ENCODE measurements at regions not wholly inside any gene's neighbourhood (a gene's known extent, or its start where the extent isn't known, plus 50 kb on each side); places are given as distances from the start of the nearest gene placed in this dataset.

DNA sequence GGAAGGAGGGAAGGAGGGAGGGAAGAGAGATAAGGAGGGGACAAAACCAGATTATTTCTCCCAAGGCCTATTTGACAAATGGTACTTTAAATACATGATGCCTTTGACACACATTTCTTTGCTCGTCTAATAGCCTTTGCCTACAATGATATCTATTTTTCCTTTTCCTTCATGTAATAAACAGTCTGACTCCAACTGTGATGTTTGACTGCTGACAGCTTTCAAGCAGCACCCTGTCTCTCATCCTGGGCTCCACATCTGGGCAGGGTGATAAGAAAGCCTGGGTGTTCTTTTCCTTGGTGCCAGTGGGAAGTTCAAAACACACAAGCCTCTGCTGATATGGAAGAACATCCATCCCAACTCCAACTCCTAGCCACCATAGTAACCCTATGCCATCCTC is 1277.7 kb upstream of the NXPH2 start:
- no peaks in the 10 kb centered on the region for H3K9me3 ChIP-seq
- DNase-seq (no peak), ATAC-seq (no peak)
- 27 to 52% methylated on average over 1 of the region's 1 CpG for WGBS, 2 donors
- H3K27me3 ChIP-seq: no peaks in the 10 kb centered on the region
- no peak overlapping the region for H3K4me3 ChIP-seq
- intact Hi-C loops (cut with DNase I): no loop called here
- TF ChIP-seq, protein P1, sequence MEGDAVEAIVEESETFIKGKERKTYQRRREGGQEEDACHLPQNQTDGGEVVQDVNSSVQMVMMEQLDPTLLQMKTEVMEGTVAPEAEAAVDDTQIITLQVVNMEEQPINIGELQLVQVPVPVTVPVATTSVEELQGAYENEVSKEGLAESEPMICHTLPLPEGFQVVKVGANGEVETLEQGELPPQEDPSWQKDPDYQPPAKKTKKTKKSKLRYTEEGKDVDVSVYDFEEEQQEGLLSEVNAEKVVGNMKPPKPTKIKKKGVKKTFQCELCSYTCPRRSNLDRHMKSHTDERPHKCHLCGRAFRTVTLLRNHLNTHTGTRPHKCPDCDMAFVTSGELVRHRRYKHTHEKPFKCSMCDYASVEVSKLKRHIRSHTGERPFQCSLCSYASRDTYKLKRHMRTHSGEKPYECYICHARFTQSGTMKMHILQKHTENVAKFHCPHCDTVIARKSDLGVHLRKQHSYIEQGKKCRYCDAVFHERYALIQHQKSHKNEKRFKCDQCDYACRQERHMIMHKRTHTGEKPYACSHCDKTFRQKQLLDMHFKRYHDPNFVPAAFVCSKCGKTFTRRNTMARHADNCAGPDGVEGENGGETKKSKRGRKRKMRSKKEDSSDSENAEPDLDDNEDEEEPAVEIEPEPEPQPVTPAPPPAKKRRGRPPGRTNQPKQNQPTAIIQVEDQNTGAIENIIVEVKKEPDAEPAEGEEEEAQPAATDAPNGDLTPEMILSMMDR (IDR thresholded peaks at IDR 0.05): no peak
- H3K36me3 ChIP-seq: no peaks in the 10 kb centered on the region
- H3K27ac ChIP-seq: no peak overlapping the region
- H3K4me1 ChIP-seq: no peaks in the 10 kb centered on the region

- Histone ChIP-seq H3K36me3 (no peaks in the 10 kb centered on the region), H3K27me3 (no peaks in the 10 kb centered on the region), H3K4me1 (no peaks in the 10 kb centered on the region), H3K9me3 (peaks cover 0 to 3% (median 0%) of the 10 kb centered on the region in 11 donors), H3K4me3 (no peak overlapping the region), H3K27ac (no peak overlapping the region)
- DNase-seq: no peak
- TF ChIP-seq, protein P1 (IDR thresholded peaks at IDR 0.05): no peak
- ATAC-seq: no peak
- intact Hi-C loops (cut with DNase I): no loop called here
Observed at GRCh38 chr2:140041811-140042210, 1261.6 kb upstream of the NXPH2 start.

DNA sequence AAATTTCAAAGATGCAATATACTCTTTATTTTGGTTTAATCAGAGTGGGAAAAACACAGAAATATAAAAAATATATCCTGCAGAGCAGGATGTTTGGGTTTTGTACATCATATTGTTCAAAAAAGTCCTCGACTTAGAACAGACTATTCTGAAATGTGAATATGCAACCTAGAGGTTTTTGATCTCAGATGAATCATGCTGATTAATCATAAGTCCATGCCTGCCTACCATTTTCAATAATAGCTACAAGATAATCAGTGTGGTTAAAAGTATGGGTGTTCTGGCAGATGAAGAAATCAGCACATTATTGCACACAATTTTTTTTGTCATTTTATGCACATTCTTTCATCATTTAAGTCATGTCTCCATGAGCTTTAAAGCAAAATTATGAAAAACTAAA is 1261.0 kb upstream of the NXPH2 start:
- DNase-seq (no peak), ATAC-seq (no peak)
- Histone ChIP-seq H3K36me3 (no peaks in the 10 kb centered on the region), H3K9me3 (peaks cover 0 to 6% (median 0%) of the 10 kb centered on the region in 11 donors), H3K4me3 (no peak overlapping the region), H3K4me1 (no peaks in the 10 kb centered on the region), H3K27me3 (no peaks in the 10 kb centered on the region), H3K27ac (no peak overlapping the region)
- TF ChIP-seq, protein P1 (IDR thresholded peaks at IDR 0.05): no peak
- intact Hi-C loops (cut with DNase I): no loop called here
- WGBS, 2 donors: 61 to 81% methylated on average over 1 of the region's 1 CpG

GRCh38 chr2:140033638-140034037 is 1253.4 kb upstream of the NXPH2 start:
- Histone ChIP-seq H3K4me3 (no peak overlapping the region), H3K9me3 (peaks cover 0 to 10% (median 0%) of the 10 kb centered on the region in 11 donors), H3K27ac (no peak overlapping the region), H3K27me3 (no peaks in the 10 kb centered on the region), H3K36me3 (no peaks in the 10 kb centered on the region), H3K4me1 (no peaks in the 10 kb centered on the region)
- TF ChIP-seq, protein P1 (IDR thresholded peaks at IDR 0.05): no peak
- DNase-seq (no peak), ATAC-seq (no peak)
- 74 to 85% methylated on average over 2 of the region's 2 CpGs for WGBS, 2 donors
- intact Hi-C loops (cut with DNase I): no loop called here

DNA sequence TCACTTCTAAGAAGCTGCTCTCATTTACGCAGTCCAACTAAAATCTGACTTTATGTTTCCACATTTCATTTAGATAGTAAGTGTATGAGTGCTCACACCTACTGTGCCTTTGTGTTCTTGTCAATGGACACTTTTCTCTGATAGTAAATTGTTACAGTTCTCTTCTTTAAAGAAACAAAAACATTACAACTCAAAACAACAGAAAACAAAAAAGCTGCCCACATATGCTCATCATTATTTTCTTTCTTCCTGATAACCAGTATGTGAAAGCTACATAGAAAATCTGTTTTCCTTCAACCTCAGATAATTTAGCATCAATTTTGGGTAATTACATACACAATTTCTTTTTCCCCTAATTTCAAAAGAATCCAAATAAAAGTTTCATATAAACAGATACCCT is 1247.8 kb upstream of the NXPH2 start:
- intact Hi-C loops (cut with DNase I): no loop called here
- TF ChIP-seq, protein P1 (IDR thresholded peaks at IDR 0.05): no peak
- H3K27me3 ChIP-seq: no peaks in the 10 kb centered on the region
- no peaks in the 10 kb centered on the region for H3K9me3 ChIP-seq
- DNase-seq (no peak), ATAC-seq (no peak)
- H3K36me3 ChIP-seq: no peaks in the 10 kb centered on the region
- 85 to 95% methylated on average over 1 of the region's 1 CpG for WGBS, 2 donors
- no peak overlapping the region for H3K27ac ChIP-seq
- no peak overlapping the region for H3K4me3 ChIP-seq
- no peaks in the 10 kb centered on the region for H3K4me1 ChIP-seq
